ENCODE measurements at regions not wholly inside any gene's neighbourhood (a gene's known extent, or its start where the extent isn't known, plus 50 kb on each side); places are given as distances from the start of the nearest gene placed in this dataset.

DNA sequence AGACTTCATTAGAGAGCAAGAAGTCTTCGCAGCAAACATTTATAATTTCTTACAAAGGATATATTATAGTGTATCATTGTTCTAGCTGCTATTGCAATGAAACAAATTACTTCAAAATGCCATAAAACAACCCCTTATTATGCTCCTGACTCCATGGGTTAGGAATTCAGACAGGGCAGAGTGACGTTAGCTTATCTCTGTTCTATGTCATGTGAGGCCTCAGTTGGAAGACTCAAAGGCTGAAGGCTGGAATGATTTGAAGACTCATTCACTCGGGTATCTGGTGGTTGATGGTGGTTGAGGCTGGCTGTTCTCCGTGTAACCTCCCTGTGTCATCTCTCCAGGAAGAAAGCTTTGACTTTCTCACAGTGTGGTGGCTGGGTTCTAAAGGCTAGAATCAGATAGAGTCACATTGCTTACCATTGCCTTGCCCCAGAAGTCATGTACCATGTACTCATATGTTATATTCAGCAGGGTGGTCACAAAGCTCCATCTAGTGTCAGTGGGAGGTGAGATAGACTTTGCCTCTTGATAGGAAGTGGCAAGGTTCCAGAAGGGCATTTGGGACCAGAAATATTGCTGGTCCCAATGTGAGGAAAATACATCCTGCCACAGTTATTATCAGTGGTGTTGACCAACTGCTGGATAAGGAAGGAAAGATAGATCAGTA lies 226.9 kb downstream of the TMEM38B start:
- DNase-seq, result no peak
- no peak for TF ChIP-seq GATA1 (IDR thresholded peaks at IDR 0.05; ENCODE audit: low read depth, low read length)

DNA sequence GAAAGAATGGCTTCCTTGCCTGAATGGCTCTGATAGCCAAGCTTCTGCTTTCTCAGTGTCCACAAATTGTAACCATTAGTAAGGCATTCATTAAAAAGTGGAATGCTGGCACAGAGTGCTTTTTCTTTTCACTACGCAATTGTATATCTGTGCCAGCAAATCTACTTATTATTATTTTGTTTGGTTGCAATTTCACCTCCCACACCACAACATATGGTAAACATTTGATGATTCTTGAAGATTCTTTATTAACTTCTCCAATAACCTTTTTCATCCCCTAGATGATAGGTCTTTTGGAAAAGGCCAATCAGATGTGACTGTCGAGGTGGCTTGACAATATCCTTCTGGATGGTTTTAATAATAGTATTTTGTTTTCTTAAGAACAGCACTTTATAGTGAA lies 234.1 kb downstream of the TMEM38B start:
- no peak for DNase-seq
- no peak for TF ChIP-seq POLR2A (IDR thresholded peaks at IDR 0.05; ENCODE audit: low read length)
- no peak for TF ChIP-seq GATA1 (IDR thresholded peaks at IDR 0.05; ENCODE audit: low read depth, low read length)

DNA sequence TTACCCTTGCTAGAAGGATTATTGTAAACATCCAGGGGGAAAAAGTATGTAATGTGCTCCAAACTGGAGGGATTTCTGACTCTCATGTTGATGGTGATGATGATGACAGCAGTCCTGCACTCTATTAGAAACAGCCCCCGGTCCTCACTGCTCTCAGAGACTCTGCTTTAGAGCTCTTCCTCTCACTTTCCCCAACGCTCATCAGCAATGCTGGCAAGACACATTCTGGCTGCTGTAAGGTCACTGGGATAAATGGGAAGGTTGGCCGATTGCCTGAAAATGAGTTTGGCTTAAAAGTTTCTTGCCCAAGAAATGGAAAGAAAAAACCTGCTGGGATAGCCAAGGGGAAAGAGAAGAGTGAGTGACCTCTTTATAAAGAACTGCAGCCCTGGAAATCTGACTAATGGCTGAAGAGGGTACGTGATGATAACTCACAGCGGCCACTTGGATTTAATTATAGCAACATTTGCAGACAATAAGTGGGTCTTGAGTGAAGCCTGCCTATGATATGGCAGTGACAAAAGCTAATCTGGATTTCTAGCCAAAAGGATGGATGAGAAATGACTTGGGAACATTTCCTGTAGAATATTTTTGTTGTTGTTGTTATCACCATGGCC lies 235.8 kb downstream of the TMEM38B start:
- no peak for DNase-seq
- TF ChIP-seq POLR2A (IDR thresholded peaks at IDR 0.05; ENCODE audit: low read length), result no peak
- no peak for TF ChIP-seq GATA1 (IDR thresholded peaks at IDR 0.05; ENCODE audit: low read depth, low read length)

DNA sequence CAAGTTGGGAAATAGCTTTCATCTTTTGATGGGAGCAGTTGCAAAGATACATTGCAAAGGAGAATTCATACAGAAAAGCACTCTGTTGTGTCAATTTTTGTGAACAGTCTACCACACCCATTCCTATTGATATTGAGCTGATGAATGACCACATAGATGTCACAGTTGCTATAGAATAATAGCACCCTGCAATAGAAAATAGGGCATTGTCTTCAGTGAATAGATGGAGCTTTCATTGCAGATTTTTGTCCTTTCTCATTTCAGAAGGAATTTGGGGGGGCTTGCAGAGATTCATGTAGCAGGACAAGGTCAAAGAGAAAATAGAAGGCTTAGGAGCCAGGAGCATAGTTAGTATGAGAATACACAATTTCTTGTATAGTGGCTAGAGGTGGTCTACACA lies 237.9 kb downstream of the TMEM38B start:
- DNase-seq, result no peak
- TF ChIP-seq POLR2A (IDR thresholded peaks at IDR 0.05; ENCODE audit: low read length) (no peak), GATA1 (IDR thresholded peaks at IDR 0.05; ENCODE audit: low read depth, low read length) (no peak)

DNA sequence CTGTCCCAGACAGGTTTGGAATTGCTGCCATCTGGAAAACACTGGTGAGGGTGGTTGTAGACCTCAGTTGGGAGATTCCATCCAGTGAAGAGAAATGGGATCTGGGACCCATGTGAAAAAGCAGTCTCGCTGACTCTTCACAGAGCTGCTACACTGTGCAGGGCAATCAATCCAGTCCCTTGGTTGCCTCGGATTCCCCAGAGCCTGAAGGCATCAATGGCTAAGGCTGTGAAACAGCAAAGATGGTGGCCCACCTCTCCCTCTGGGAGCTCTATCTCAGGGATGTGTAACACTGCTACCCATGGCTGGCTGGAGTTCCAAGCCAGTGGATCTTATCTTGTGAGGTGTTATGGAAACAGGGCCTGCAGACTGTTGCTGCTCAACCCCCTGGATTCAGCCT lies 256.1 kb downstream of the TMEM38B start:
- TF ChIP-seq POLR2A (IDR thresholded peaks at IDR 0.05; ENCODE audit: low read length) (no peak), GATA1 (IDR thresholded peaks at IDR 0.05; ENCODE audit: low read depth, low read length) (no peak)
- DNase-seq, result no peak

DNA sequence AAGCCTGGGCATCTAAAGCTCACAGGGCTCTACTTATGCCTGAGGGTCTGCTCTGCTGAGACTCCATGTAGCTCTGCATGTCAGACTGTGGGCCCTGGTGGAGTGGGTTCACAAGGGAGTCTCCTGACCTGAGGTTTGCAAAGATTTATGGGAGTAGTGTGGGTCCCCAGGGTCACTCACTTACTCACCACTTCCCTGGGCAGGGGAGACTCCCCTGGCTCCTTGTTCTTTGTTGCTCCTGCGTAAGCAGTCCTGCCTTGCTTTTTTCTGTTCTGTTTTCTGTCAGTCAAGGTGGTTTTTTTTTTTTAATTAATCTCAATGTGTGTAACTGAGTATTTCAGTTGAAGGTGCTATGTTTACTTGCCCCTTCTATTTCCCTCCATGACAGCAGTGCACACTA lies 256.6 kb downstream of the TMEM38B start:
- no peak for DNase-seq
- TF ChIP-seq POLR2A (IDR thresholded peaks at IDR 0.05; ENCODE audit: low read length), result no peak

DNA sequence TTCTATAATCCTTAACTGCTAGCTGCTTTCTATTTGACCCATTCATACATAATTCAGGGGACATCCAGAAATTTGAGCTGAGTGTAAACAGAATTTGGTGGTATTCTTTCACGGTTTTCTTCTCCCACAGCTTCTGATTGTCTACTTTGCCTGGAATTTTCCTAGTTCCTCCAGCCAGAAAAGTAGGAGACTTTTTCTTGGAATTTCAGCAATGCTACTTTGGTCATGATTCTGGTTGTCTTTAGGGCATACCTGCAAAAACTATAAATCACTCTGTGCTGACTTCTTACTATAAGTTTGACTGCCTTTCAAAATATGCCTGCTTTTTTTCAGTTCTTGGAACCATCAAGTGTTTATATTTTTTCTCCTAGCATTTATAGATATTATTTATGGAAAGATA lies 260.2 kb downstream of the TMEM38B start:
- DNase-seq, result no peak
- no peak for TF ChIP-seq POLR2A (IDR thresholded peaks at IDR 0.05; ENCODE audit: low read length)
- no peak for TF ChIP-seq GATA1 (IDR thresholded peaks at IDR 0.05; ENCODE audit: low read depth, low read length)

DNA sequence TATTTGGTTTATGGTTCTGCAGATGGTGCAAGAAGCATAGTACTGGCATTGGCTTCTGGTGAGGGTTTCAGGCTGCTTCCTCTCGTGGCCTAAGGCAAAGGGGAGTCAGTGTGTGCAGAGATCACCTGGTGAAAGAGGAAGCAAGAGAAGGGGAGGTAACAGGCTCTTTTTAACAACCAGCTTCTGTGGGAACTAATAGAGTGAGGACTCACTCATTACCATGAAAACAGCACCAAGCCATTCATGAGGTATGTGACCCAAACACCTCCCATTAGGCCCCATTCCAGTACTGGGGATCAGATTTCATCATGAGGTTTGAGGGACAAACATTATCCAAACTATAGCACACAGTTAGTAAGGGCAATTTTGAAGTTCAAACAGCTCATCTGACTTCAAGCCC lies 263.5 kb downstream of the TMEM38B start:
- no peak for DNase-seq
- no peak for TF ChIP-seq GATA1 (IDR thresholded peaks at IDR 0.05; ENCODE audit: low read depth, low read length)
- TF ChIP-seq POLR2A (IDR thresholded peaks at IDR 0.05; ENCODE audit: low read length), result no peak

DNA sequence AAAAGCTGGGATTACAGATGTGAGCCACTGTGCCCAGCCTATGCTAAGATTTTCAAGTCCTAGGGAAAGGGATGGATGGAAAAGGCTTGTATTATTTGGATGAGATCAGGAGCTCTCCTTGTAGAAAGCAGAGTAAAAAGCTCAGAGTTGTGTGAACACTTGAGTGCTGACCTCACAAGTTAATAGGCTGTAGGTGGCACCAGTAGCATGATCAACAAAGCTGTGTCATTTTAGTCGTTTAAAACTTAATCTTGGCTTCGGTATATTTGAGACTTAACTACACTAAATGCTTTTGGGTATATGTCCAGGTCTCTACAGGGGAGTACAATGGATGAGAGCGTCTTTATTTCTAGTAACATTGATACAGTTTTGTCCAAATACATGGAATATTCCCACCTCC lies 264.2 kb downstream of the TMEM38B start:
- TF ChIP-seq POLR2A (IDR thresholded peaks at IDR 0.05; ENCODE audit: low read length) (no peak), GATA1 (IDR thresholded peaks at IDR 0.05; ENCODE audit: low read depth, low read length) (no peak)
- DNase-seq, result no peak

DNA sequence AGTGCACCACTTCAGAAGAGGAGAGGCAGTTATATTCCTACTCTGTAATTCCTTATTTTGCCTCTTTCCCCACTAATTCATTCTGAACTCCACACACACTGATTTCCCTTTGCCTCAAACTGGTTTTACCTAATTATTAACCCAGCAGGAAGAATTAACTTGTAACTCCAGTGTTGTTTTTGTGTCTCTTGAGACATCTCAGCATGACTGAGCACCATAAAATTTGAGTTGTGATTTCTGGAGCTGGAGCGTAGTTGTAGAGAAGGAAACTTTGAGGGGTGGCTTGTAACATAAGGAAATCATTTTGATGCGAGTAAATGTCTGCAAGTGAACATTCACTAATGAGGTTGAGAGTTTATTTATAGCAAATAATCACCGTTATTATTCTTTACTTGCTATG lies 265.2 kb downstream of the TMEM38B start:
- no peak for DNase-seq
- TF ChIP-seq GATA1 (IDR thresholded peaks at IDR 0.05; ENCODE audit: low read depth, low read length) (no peak), POLR2A (IDR thresholded peaks at IDR 0.05; ENCODE audit: low read length) (no peak)

DNA sequence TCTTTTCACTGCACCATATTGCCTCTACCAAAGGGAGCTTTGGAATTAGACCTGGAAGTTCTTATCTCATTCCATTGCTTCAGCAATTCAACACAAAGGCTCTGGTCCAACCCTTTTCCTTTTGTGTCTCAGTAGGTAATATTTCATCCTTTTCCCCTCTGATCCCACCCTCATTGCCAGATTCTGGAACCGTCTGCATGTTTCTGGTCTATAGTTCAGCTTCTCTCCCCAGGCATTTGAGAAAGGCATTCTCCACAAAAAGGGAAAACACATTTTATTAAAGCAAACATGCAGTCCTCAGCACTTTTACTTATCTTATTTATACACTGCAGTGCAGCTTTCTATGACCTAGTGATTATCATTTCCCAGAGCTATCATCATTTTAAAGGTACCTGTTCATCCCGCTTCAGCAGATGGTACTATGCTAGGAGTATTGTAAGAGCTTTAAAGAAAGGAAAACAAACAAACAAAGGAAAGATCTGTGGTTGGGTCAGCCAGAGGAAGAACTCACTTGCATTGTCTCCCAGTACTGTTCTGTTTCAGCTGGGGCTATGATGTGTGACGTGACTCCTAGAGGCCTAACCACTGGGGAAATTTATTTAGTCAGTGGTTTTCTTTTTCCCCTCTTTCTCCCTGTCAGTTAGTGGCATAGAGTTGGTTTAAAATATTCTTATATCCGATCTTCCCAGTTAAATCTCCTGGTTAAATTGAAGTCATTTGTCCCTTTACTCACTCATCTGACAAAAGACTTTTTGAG lies 269.2 kb downstream of the TMEM38B start:
- DNase-seq, result no peak
- no peak for TF ChIP-seq GATA1 (IDR thresholded peaks at IDR 0.05; ENCODE audit: low read depth, low read length)
- TF ChIP-seq POLR2A (IDR thresholded peaks at IDR 0.05; ENCODE audit: low read length), result no peak

DNA sequence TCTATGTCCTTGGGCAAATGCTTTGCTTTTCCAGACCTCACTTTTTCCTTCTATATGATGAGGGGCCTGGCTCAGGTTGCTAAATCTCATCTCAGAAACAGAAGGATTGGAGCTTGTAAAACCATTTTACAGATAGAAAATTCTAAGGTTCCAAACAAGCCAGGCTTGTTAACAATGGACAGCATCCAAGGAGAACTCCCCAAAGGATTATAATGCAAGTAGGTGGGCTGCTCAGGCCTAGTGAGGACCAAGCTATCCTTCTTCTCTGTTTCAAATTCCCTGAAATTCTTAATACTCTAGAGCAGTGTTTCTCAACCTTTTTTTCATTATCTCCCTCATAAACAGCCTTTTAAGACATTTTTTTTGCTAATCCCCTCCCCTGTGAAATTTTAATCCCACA lies 269.8 kb downstream of the TMEM38B start:
- no peak for DNase-seq
- TF ChIP-seq GATA1 (IDR thresholded peaks at IDR 0.05; ENCODE audit: low read depth, low read length), result no peak
- TF ChIP-seq POLR2A (IDR thresholded peaks at IDR 0.05; ENCODE audit: low read length), result no peak

DNA sequence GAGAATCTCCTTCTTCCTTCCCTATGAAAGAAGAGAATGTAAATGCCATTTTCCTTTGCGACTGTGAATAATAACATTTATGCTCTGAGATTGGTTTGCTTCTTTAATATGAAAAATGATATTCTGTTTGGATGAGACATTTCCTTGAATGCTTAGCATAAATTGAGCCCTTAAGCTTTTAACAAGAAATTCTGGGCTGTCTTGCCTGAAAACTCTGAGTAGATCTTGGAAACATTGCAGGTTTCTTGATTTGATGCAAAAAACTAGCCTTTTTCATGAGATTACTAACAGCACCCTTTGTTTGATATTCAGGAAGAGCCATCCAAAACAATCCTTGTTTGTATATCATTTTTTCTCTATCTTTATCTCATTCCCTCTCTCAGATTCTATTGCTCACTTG lies 272.5 kb downstream of the TMEM38B start:
- TF ChIP-seq GATA1 (IDR thresholded peaks at IDR 0.05; ENCODE audit: low read depth, low read length) (no peak), POLR2A (IDR thresholded peaks at IDR 0.05; ENCODE audit: low read length) (no peak)
- DNase-seq, result no peak

DNA sequence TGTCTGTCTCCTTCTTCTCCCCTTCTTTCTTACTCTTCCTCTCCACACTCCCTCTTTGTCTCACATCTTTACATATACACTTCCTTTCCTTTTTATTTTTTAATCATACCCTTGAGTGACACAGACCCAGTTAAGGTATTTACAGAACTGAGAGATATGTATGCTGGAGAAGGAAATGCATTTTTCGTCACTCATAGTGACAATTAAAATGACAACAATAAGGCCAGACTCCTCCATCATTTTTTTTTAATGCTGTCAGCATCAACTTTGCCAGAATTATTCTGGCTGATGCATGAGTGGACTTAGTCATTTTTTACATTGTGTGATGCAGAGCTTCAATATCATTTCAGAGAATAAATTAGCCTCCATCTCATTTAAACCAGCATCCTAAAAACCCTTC lies 272.9 kb downstream of the TMEM38B start:
- TF ChIP-seq GATA1 (IDR thresholded peaks at IDR 0.05; ENCODE audit: low read depth, low read length) (no peak), POLR2A (IDR thresholded peaks at IDR 0.05; ENCODE audit: low read length) (no peak)
- DNase-seq, result no peak

DNA sequence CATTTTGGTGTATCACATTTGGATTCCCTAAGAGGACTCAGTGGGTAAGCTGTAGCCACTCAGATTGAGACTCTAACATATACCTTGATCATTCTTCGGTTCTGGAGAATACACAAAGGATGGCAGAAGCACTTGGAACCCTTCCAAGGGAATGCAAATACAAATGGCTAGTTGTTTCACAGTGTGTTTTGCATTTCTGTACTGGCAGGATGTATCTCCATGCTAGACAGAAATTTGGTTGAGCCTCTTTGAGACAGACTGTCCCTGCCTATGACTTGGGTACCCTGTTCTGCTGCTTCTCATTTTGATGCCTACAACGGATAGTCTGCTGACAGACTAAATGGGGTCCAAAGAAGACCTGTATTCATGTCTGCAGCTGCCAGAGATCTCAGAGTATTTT lies 273.5 kb downstream of the TMEM38B start:
- no peak for TF ChIP-seq POLR2A (IDR thresholded peaks at IDR 0.05; ENCODE audit: low read length)
- no peak for TF ChIP-seq GATA1 (IDR thresholded peaks at IDR 0.05; ENCODE audit: low read depth, low read length)

More for the DNA sequence above, 273.5 kb downstream of the TMEM38B start:
- no peak for DNase-seq
